ENCODE measurements at regions not wholly inside any gene's neighbourhood (a gene's known extent, or its start where the extent isn't known, plus 50 kb on each side); places are given as distances from the start of the nearest gene placed in this dataset.
"Not testable (repeated sequence)": the region's sequence is repeated elsewhere in the genome, so short reads cannot be mapped to it uniquely, and the experiment has no call there.

DNA sequence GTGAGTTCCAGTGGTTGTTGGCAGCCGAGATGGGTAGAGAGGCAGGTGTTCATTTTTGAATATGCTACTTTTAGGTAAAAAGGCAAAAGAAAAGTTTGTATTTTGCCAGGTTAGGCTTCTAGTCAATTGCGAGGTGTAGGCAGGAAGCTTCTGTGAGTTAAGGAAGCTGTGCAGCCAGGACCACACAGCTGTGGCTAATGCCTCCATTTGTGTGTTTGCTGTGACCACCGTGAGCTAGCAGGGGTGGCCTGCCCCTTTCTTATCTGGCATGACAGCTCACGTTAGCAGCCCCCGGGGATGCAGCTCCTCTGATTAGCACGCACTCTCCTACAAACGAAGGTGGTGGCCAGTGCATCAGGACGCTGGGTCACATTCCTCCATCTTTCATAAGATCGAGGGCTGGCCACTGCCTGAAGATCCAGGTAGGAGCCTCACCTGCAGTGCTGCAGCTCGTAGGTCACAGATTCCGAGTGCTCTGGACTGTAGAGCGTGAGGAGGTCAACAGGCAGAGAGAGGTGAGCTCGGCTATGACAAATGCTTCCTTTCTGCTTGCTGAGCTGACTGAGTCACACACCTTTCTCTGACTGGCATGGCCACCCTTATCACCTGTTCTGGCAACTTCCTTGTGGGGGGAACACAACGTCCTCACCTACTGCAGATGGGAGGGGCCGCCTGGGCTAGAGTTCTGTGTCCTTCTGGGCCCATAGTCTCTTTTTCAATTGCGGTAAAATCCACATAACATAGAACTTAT is 244.4 kb downstream of the HS3ST3B1 start:
- Histone ChIP-seq H3K4me3 (ENCODE audit: low read length) (no peak overlapping the region), H3K4me1 (ENCODE audit: low read length) (no peaks in the 10 kb centered on the region), H3K9me3 (ENCODE audit: insufficient read depth, low read length) (no peaks in the 10 kb centered on the region), H3K27ac (ENCODE audit: low read length) (no peak overlapping the region), H3K9ac (ENCODE audit: low read length) (no peak overlapping the region), H3K79me2 (ENCODE audit: low read length) (no peaks in the 10 kb centered on the region), H3K27me3 (ENCODE audit: low read depth, low read length) (no peaks in the 10 kb centered on the region), H3K36me3 (replicated peaks; ENCODE audit: low read depth, low read length) (no peaks in the 10 kb centered on the region), H4K20me1 (ENCODE audit: insufficient read depth, low read length) (no peaks in the 10 kb centered on the region), H2AFZ (ENCODE audit: low read depth, low read length) (no peak overlapping the region), H3K4me2 (ENCODE audit: low read length) (no peak overlapping the region)
- no peak for TF ChIP-seq EZH2phosphoT487 (IDR thresholded peaks at IDR 0.05; ENCODE audit: low read depth)

DNA sequence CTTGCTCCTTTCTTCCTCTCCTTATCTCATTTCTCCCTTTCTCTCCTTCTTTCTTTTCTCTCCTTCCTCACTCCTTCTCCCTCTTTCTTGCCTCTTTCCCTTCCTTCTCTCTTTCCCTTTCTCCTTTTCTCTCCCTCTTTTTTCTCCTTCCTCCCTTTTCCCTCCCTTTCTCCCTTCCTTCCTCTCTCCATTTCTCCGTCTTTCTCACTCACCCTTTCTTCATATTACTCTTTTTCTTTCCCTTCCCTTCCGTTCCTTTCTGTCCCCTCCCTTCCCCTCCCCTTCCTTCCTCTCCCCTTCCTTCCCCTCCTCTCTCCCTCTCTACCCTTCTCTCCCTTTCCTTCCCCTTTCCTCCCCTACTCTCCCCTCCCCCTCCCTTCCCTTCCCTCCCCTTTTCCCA is 240.8 kb downstream of the HS3ST3B1 start:
- no peaks in the 10 kb centered on the region for H3K36me3 ChIP-seq (replicated peaks; ENCODE audit: low read depth, low read length)
- H3K27me3 ChIP-seq (ENCODE audit: low read depth, low read length): no peaks in the 10 kb centered on the region
- no peak overlapping the region for H2AFZ ChIP-seq (ENCODE audit: low read depth, low read length)
- H3K4me2 ChIP-seq (ENCODE audit: low read length): no peak overlapping the region
- no peaks in the 10 kb centered on the region for H3K9me3 ChIP-seq (ENCODE audit: insufficient read depth, low read length)
- H3K4me3 ChIP-seq (ENCODE audit: low read length): no peak overlapping the region
- H3K27ac ChIP-seq (ENCODE audit: low read length): no peak overlapping the region
- TF ChIP-seq, protein P1, sequence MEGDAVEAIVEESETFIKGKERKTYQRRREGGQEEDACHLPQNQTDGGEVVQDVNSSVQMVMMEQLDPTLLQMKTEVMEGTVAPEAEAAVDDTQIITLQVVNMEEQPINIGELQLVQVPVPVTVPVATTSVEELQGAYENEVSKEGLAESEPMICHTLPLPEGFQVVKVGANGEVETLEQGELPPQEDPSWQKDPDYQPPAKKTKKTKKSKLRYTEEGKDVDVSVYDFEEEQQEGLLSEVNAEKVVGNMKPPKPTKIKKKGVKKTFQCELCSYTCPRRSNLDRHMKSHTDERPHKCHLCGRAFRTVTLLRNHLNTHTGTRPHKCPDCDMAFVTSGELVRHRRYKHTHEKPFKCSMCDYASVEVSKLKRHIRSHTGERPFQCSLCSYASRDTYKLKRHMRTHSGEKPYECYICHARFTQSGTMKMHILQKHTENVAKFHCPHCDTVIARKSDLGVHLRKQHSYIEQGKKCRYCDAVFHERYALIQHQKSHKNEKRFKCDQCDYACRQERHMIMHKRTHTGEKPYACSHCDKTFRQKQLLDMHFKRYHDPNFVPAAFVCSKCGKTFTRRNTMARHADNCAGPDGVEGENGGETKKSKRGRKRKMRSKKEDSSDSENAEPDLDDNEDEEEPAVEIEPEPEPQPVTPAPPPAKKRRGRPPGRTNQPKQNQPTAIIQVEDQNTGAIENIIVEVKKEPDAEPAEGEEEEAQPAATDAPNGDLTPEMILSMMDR (IDR thresholded peaks at IDR 0.05; ENCODE audit: low read depth, low read length): no peak
- TF ChIP-seq EZH2phosphoT487 (IDR thresholded peaks at IDR 0.05; ENCODE audit: low read depth): no peak
- H3K79me2 ChIP-seq (ENCODE audit: low read length): no peaks in the 10 kb centered on the region
- no peaks in the 10 kb centered on the region for H3K4me1 ChIP-seq (ENCODE audit: low read length)
- H4K20me1 ChIP-seq (ENCODE audit: insufficient read depth, low read length): no peaks in the 10 kb centered on the region
- no peak overlapping the region for H3K9ac ChIP-seq (ENCODE audit: low read length)

DNA sequence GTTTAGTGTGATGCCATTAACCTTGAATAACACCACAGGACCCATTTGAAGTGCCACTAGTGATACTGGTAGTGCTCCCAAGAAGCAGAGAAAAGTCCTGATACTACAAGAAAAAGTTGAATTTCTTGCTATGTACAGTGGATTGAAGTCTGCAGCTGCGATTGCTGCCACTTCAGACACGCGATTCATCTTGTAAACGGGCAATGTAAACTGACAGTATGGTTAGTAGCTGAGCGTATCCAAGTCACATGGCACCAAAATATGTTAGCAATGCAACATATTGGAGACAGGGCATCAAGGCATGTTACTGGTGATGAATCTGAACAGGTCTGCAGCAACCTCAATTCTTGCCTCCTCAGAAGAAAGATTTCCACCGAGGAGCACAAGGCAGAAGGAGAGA is 238.9 kb downstream of the HS3ST3B1 start:
- H3K4me1 ChIP-seq (ENCODE audit: low read length): no peaks in the 10 kb centered on the region
- H3K4me2 ChIP-seq (ENCODE audit: low read length): no peak overlapping the region
- TF ChIP-seq EZH2phosphoT487 (IDR thresholded peaks at IDR 0.05; ENCODE audit: low read depth): no peak
- TF ChIP-seq, protein P1 (IDR thresholded peaks at IDR 0.05; ENCODE audit: low read depth, low read length): no peak
- no peaks in the 10 kb centered on the region for H4K20me1 ChIP-seq (ENCODE audit: insufficient read depth, low read length)
- no peak overlapping the region for H3K27ac ChIP-seq (ENCODE audit: low read length)
- H3K36me3 ChIP-seq (replicated peaks; ENCODE audit: low read depth, low read length): no peaks in the 10 kb centered on the region
- H3K9me3 ChIP-seq (ENCODE audit: insufficient read depth, low read length): no peaks in the 10 kb centered on the region
- H2AFZ ChIP-seq (ENCODE audit: low read depth, low read length): no peak overlapping the region
- no peak overlapping the region for H3K4me3 ChIP-seq (ENCODE audit: low read length)
- no peak overlapping the region for H3K9ac ChIP-seq (ENCODE audit: low read length)
- H3K27me3 ChIP-seq (ENCODE audit: low read depth, low read length): no peaks in the 10 kb centered on the region
- H3K79me2 ChIP-seq (ENCODE audit: low read length): no peaks in the 10 kb centered on the region

DNA sequence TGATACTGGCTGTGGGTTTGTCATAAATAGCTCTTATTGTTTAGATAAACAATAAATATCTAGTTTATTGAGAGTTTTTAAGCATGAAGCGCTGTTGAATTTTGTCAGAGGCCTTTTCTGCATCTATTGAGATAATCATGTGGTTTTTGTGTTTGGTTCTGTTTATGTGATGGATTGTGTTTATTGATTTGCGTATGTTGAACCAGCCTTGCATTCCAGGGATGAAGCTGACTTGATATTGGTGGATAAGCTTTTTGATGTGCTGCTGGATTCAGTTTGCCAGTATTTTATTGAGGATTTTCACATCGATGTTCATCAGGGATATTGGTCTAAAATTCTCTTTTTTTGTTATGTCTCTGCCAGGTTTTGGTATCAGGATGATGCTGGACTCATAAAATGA is 231.4 kb downstream of the HS3ST3B1 start:
- not testable (repeated sequence) for H4K20me1 ChIP-seq (ENCODE audit: insufficient read depth, low read length); H3K4me3 ChIP-seq (ENCODE audit: low read length); H3K4me2 ChIP-seq (ENCODE audit: low read length); H3K27ac ChIP-seq (ENCODE audit: low read length); H3K36me3 ChIP-seq (replicated peaks; ENCODE audit: low read depth, low read length); H3K79me2 ChIP-seq (ENCODE audit: low read length); H3K4me1 ChIP-seq (ENCODE audit: low read length); H3K27me3 ChIP-seq (ENCODE audit: low read depth, low read length); H3K9ac ChIP-seq (ENCODE audit: low read length); H2AFZ ChIP-seq (ENCODE audit: low read depth, low read length); H3K9me3 ChIP-seq (ENCODE audit: insufficient read depth, low read length)

DNA sequence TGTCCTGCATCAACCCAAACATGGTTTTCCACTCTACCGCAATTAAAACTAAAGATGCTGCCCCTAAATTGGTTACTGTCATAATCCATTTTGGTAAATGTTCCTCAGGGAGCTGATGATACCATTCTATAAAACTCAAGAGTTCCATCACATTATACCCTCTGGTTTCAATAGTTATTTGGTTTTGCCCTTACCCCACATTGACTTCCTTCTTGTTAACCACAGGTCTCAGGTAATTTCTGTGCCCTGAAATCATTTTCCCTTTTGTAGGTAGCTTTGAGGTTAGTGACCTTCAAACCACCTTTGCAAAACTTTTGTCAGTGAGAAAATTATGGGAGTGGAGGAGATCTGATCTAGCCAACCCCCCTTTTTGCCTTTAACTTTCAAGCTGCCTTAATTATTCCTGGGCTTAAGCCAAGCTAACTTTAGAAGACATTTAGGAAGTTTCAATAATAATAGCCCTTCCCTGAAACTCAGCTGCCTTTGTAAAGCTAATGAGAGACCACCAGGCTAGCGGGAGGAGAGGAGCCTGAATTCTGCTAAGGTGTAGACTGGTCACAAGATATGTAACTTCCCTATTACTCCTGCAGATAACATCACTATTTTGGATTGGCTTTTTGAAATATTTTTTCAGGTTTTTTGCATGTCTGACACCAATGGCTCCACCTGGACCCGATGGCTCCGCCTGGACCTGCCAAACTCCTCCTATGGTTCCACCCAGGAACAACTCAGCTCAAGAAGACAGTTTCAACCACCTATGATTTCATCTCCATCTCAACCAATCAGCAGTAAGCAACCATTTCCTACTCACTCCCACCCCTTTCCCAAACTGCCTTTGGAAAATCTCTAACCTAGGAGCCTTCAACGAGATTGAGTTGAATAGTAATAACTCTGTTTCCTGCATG is 224.9 kb downstream of the HS3ST3B1 start:
- TF ChIP-seq, protein P1 (IDR thresholded peaks at IDR 0.05; ENCODE audit: low read depth, low read length): no peak
- TF ChIP-seq EZH2phosphoT487 (IDR thresholded peaks at IDR 0.05; ENCODE audit: low read depth): no peak
- Histone ChIP-seq H2AFZ (ENCODE audit: low read depth, low read length) (no peak overlapping the region), H4K20me1 (ENCODE audit: insufficient read depth, low read length) (no peaks in the 10 kb centered on the region), H3K4me1 (ENCODE audit: low read length) (no peaks in the 10 kb centered on the region), H3K4me3 (ENCODE audit: low read length) (no peak overlapping the region), H3K4me2 (ENCODE audit: low read length) (no peak overlapping the region), H3K27ac (ENCODE audit: low read length) (no peak overlapping the region), H3K9me3 (ENCODE audit: insufficient read depth, low read length) (no peaks in the 10 kb centered on the region), H3K36me3 (replicated peaks; ENCODE audit: low read depth, low read length) (no peaks in the 10 kb centered on the region), H3K27me3 (ENCODE audit: low read depth, low read length) (no peaks in the 10 kb centered on the region), H3K79me2 (ENCODE audit: low read length) (no peaks in the 10 kb centered on the region), H3K9ac (ENCODE audit: low read length) (no peak overlapping the region)
